Lower leg skin (tissue), 3 donors: ENCODE measurements at regions not wholly inside any gene's neighbourhood (a gene's known extent, or its start where the extent isn't known, plus 50 kb on each side); places are given as distances from the start of the nearest gene placed in this dataset.

Experiments
- POLR2A ChIP-seq, 2 donors: fragments of 450-650 bp; IDR thresholded peaks; one replicate each; pipeline ENCODE4 v1.6.1; 2016 to 2017; ENCODE audit warnings: antibody characterized with exemption in 2 of 2, mild to moderate bottlenecking in 1 of 2, moderate library complexity in 1 of 2
- TF ChIP-seq, protein P1 (sequence below), 3 donors: fragments of 450-650 bp; IDR thresholded peaks; one replicate each; pipeline ENCODE4 v1.5.1; 2016; ENCODE audit warnings: antibody characterized with exemption in 3 of 3, mild to moderate bottlenecking in 3 of 3, moderate library complexity in 2 of 3

DNA sequence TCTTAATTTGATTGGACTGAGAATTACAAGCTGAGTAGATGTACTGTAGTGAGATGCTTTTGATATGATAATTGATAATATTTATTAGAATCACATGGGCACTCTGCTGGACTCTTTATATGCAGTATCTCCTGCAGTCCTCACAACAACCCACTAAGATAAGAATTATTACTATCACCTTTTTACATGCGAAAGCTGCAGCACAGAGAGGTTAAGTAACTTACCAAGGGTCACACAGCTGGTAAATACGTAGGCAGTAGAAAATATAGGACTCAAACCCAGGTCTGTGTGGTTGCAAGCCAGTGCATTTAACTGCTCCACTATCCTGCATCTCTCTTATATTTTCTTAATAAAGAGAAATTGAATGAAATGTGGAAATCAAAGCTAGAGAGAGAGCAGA, 392.8 kb upstream of the RORA start:
- TF ChIP-seq, protein P1, sequence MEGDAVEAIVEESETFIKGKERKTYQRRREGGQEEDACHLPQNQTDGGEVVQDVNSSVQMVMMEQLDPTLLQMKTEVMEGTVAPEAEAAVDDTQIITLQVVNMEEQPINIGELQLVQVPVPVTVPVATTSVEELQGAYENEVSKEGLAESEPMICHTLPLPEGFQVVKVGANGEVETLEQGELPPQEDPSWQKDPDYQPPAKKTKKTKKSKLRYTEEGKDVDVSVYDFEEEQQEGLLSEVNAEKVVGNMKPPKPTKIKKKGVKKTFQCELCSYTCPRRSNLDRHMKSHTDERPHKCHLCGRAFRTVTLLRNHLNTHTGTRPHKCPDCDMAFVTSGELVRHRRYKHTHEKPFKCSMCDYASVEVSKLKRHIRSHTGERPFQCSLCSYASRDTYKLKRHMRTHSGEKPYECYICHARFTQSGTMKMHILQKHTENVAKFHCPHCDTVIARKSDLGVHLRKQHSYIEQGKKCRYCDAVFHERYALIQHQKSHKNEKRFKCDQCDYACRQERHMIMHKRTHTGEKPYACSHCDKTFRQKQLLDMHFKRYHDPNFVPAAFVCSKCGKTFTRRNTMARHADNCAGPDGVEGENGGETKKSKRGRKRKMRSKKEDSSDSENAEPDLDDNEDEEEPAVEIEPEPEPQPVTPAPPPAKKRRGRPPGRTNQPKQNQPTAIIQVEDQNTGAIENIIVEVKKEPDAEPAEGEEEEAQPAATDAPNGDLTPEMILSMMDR (IDR thresholded peaks at IDR 0.05) = no peak
- TF ChIP-seq POLR2A (IDR thresholded peaks at IDR 0.05) = no peak
